HL-60 (cell line): ENCODE measurements at regions not wholly inside any gene's neighbourhood (a gene's known extent, or its start where the extent isn't known, plus 50 kb on each side); places are given as distances from the start of the nearest gene placed in this dataset.

Experiments used
- POLR2AphosphoS5 ChIP-seq: IDR thresholded peaks from 2 replicates; pipeline ENCODE4 v1.6.1; 2012; ENCODE audit warnings: low read depth
- TF ChIP-seq, protein P1 (sequence below): IDR thresholded peaks from one replicate; pipeline ENCODE4 v1.5.1; 2011; ENCODE audit warnings: low read length, control low read depth, inconsistent platforms; ENCODE audit not compliant: insufficient read depth

DNA sequence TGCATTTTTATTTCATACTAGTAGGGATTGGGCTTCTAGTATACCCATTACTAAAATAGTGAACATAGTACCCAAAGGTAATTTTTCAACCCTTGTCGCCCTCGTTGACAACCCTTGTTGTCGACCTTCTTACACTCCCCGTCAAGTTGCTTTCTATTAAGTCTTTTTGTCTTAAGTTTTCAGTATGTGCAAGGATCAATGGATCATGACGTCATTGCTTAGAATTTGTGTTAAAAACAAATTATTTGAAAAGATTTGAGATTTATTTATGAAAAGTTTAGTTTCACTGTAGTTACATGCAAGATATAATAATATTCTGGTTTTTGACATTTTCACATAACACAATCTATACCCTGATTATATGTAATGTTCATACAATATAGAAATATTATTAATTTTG lies 110.4 kb downstream of the CBLN2 start:
- TF ChIP-seq, protein P1, sequence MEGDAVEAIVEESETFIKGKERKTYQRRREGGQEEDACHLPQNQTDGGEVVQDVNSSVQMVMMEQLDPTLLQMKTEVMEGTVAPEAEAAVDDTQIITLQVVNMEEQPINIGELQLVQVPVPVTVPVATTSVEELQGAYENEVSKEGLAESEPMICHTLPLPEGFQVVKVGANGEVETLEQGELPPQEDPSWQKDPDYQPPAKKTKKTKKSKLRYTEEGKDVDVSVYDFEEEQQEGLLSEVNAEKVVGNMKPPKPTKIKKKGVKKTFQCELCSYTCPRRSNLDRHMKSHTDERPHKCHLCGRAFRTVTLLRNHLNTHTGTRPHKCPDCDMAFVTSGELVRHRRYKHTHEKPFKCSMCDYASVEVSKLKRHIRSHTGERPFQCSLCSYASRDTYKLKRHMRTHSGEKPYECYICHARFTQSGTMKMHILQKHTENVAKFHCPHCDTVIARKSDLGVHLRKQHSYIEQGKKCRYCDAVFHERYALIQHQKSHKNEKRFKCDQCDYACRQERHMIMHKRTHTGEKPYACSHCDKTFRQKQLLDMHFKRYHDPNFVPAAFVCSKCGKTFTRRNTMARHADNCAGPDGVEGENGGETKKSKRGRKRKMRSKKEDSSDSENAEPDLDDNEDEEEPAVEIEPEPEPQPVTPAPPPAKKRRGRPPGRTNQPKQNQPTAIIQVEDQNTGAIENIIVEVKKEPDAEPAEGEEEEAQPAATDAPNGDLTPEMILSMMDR: no peak
- TF ChIP-seq POLR2AphosphoS5: no peak
